ENCODE measurements at regions not wholly inside any gene's neighbourhood (a gene's known extent, or its start where the extent isn't known, plus 50 kb on each side); places are given as distances from the start of the nearest gene placed in this dataset.

- H3K4me3 ChIP-seq = no peak overlapping the region
- no peak for ATAC-seq
- WGBS, 4 donors = 51 to 64% (median 59%) methylated on average over 7 of the region's 7 CpGs
These were observed 779.1 kb downstream of the NR2F1-AS1 start for GRCh38 chr5:92801911-92802310.

GRCh38 chr5:92800365-92800764 lies 780.7 kb downstream of the NR2F1-AS1 start:
- Histone ChIP-seq H3K4me1 (no peaks in the 10 kb centered on the region), H3K27me3 (no peaks in the 10 kb centered on the region), H3K36me3 (no peaks in the 10 kb centered on the region), H3K4me3 (no peak overlapping the region), H3K9me3 (peaks cover 0 to 13% (median 1%) of the 10 kb centered on the region in 12 donors), H3K27ac (no peak overlapping the region)
- no peak for TF ChIP-seq CTCF (IDR thresholded peaks at IDR 0.05)
- no peak for TF ChIP-seq POLR2A (IDR thresholded peaks at IDR 0.05)
- intact Hi-C loops (cut with DNase I) = no loop called here
- DNase-seq = no peak
- no peak for ATAC-seq

More at GRCh38 chr5:92801911-92802310, 779.1 kb downstream of the NR2F1-AS1 start:
- no peak for DNase-seq
- no peak overlapping the region for H3K27ac ChIP-seq
- peaks cover 0 to 5% (median 0%) of the 10 kb centered on the region in 12 donors for H3K9me3 ChIP-seq
- intact Hi-C loops (cut with DNase I) = no loop called here
- H3K27me3 ChIP-seq = no peaks in the 10 kb centered on the region
- no peak for TF ChIP-seq POLR2A (IDR thresholded peaks at IDR 0.05)
- no peaks in the 10 kb centered on the region for H3K36me3 ChIP-seq
- H3K4me1 ChIP-seq = no peaks in the 10 kb centered on the region

- intact Hi-C loops (cut with DNase I) = no loop called here
- ATAC-seq = no peak
- Histone ChIP-seq H3K27ac (no peak overlapping the region), H3K9me3 (peaks cover 0 to 28% (median 6%) of the 10 kb centered on the region in 12 donors), H3K36me3 (no peaks in the 10 kb centered on the region), H3K4me3 (no peak overlapping the region), H3K27me3 (no peaks in the 10 kb centered on the region), H3K4me1 (no peaks in the 10 kb centered on the region)
- WGBS, 4 donors = 89 to 94% (median 91%) methylated on average over 3 of the region's 3 CpGs
- TF ChIP-seq CTCF (IDR thresholded peaks at IDR 0.05) = no peak
- no peak for TF ChIP-seq POLR2A (IDR thresholded peaks at IDR 0.05)
- DNase-seq = no peak
These were observed 785.4 kb downstream of the NR2F1-AS1 start for GRCh38 chr5:92795633-92796032.

DNA sequence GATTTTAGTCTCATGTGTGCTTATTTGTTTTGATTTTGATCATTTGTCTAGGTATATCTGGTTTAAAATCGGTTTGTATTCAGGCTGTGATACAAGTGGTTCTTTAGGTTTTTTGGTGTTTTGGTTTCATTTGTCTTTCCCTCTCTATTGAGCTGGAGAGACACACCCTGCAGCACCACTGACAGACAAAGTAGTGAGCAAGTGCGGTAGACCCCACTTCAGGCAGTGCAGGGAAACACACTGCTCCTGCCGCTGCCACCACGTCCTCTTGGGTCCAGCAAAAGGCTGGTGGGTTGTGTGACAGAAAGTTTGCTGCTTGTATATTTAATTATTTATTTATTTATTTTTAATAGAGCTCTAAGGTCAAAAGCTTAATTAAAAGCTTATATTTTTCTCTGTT lies 801.0 kb downstream of the NR2F1-AS1 start:
- TF ChIP-seq POLR2A (IDR thresholded peaks at IDR 0.05) = no peak
- Histone ChIP-seq H3K4me3 (no peak overlapping the region), H3K27me3 (no peaks in the 10 kb centered on the region), H3K36me3 (no peaks in the 10 kb centered on the region), H3K9me3 (no peaks in the 10 kb centered on the region), H3K4me1 (no peaks in the 10 kb centered on the region), H3K27ac (no peak overlapping the region)
- ATAC-seq = no peak
- intact Hi-C loops (cut with DNase I) = no loop called here
- DNase-seq = no peak
- 54 to 71% (median 63%) methylated on average over 4 of the region's 4 CpGs for WGBS, 4 donors

- TF ChIP-seq CTCF (IDR thresholded peaks at IDR 0.05) (no peak), POLR2A (IDR thresholded peaks at IDR 0.05) (no peak)
- DNase-seq = no peak
- Histone ChIP-seq H3K36me3 (no peaks in the 10 kb centered on the region), H3K27ac (no peak overlapping the region), H3K4me3 (no peak overlapping the region), H3K4me1 (no peaks in the 10 kb centered on the region), H3K9me3 (no peaks in the 10 kb centered on the region), H3K27me3 (no peaks in the 10 kb centered on the region)
- intact Hi-C loops (cut with DNase I) = no loop called here
- no peak for ATAC-seq
These were observed 801.5 kb downstream of the NR2F1-AS1 start for GRCh38 chr5:92779536-92779935.

Data from heart left ventricle (tissue), 16 donors.